ENCODE measurements at regions not wholly inside any gene's neighbourhood (a gene's known extent, or its start where the extent isn't known, plus 50 kb on each side); places are given as distances from the start of the nearest gene placed in this dataset.
"Not testable (repeated sequence)": the region's sequence is repeated elsewhere in the genome, so short reads cannot be mapped to it uniquely, and the experiment has no call there.

DNA sequence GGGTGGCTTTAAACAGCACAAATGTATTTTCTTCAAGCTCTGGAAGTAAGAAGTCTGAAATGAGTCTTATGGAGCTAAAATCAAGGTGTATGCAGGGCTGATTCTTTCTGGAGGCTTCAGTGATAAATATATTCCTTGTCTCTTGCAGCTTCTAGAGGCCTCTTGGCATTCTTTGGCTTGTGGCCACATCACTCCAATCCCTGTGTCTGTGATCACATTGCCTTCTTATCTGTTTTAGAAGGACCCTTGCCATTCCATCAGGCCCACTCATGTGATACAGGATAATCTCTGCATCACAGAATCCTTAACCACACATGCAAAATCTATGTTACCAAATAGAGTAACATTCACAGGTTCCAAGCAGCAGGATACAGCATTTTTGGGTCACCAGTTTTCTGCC, 917.8 kb upstream of the C9orf72 start:
- H3K4me1 ChIP-seq (ENCODE audit: control insufficient read depth, insufficient read depth, low read depth, low read length): no peaks in the 10 kb centered on the region
- no peak overlapping the region for H2BK12ac ChIP-seq (ENCODE audit: low read length in 2 of 2)
- no peak overlapping the region for H2BK15ac ChIP-seq (ENCODE audit: low read depth, poor library complexity, severe bottlenecking)

DNA sequence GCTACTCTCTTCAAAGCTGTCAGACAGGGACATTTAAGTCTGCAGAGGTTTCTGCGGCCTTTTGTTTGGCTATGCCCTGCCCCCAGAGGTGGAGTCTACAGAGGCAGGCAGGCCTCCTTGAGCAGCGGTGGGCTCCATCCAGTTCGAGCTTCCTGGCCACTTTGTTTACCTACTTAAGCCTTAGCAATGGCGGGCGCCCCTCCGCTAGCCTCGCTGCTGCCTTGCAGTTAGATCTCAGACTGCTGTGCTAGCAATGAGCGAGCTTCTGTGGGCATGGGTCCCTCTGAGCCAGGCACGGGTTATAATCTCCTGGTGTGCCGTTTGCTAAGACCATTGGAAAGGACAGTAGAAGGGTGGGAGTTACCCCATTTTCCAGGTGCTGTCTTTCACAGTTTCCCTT, 924.9 kb upstream of the C9orf72 start:
- not testable (repeated sequence) for H2BK12ac ChIP-seq (ENCODE audit: low read length in 2 of 2); H2AFZ ChIP-seq (ENCODE audit: low read depth, low read length); H3K9me3 ChIP-seq (ENCODE audit: control insufficient read depth, low read length); H3K18ac ChIP-seq (ENCODE audit: low read depth in 1 of 2, low read length in 2 of 2); H3K4ac ChIP-seq (ENCODE audit: low read depth in 1 of 2, low read length in 2 of 2); H3K27ac ChIP-seq (ENCODE audit: low read length, poor library complexity, severe bottlenecking); H3K36me3 ChIP-seq (ENCODE audit: control insufficient read depth in 1 of 2, insufficient read depth in 2 of 2, low read depth in 1 of 2, low read length in 2 of 2); H3K27me3 ChIP-seq (ENCODE audit: control insufficient read depth in 1 of 2, insufficient read depth in 1 of 2, low read length in 2 of 2); H3K9ac ChIP-seq (ENCODE audit: low read length); H3K23ac ChIP-seq (ENCODE audit: low read length in 2 of 2); DNase-seq; H4K8ac ChIP-seq (ENCODE audit: low read length); H2BK120ac ChIP-seq (ENCODE audit: low read depth, low read length); H3K4me3 ChIP-seq (ENCODE audit: insufficient read depth in 1 of 2, low read depth in 1 of 2, low read length in 2 of 2); H2BK5ac ChIP-seq (ENCODE audit: low read depth, low read length, poor library complexity, severe bottlenecking); H3K79me1 ChIP-seq (replicated peaks; ENCODE audit: low read length, poor library complexity, severe bottlenecking); H3K4me2 ChIP-seq (ENCODE audit: low read length, poor library complexity, severe bottlenecking); H4K91ac ChIP-seq (ENCODE audit: low read length); H2BK15ac ChIP-seq (ENCODE audit: low read depth, poor library complexity, severe bottlenecking); H3K14ac ChIP-seq (ENCODE audit: low read length in 2 of 2); H2AK5ac ChIP-seq (ENCODE audit: low read length, severe bottlenecking); H3K4me1 ChIP-seq (ENCODE audit: control insufficient read depth, insufficient read depth, low read depth, low read length)
- WGBS: 89% methylated on average over 10 of the region's 10 CpGs

More for the DNA sequence above, 917.8 kb upstream of the C9orf72 start:
- Histone ChIP-seq H3K36me3 (ENCODE audit: control insufficient read depth in 1 of 2, insufficient read depth in 2 of 2, low read depth in 1 of 2, low read length in 2 of 2) (no peaks in the 10 kb centered on the region), H3K27me3 (ENCODE audit: control insufficient read depth in 1 of 2, insufficient read depth in 1 of 2, low read length in 2 of 2) (no peaks in the 10 kb centered on the region), H3K27ac (ENCODE audit: low read length, poor library complexity, severe bottlenecking) (no peak overlapping the region), H3K18ac (ENCODE audit: low read depth in 1 of 2, low read length in 2 of 2) (no peak overlapping the region), H3K23ac (ENCODE audit: low read length in 2 of 2) (no peak overlapping the region), H3K4me3 (ENCODE audit: insufficient read depth in 1 of 2, low read depth in 1 of 2, low read length in 2 of 2) (no peak overlapping the region), H4K91ac (ENCODE audit: low read length) (no peak overlapping the region), H3K9me3 (ENCODE audit: control insufficient read depth, low read length) (no peaks in the 10 kb centered on the region), H3K79me1 (replicated peaks; ENCODE audit: low read length, poor library complexity, severe bottlenecking) (no peaks in the 10 kb centered on the region), H2BK5ac (ENCODE audit: low read depth, low read length, poor library complexity, severe bottlenecking) (no peak overlapping the region), H2AK5ac (ENCODE audit: low read length, severe bottlenecking) (no peak overlapping the region), H4K8ac (ENCODE audit: low read length) (no peak overlapping the region), H3K14ac (ENCODE audit: low read length in 2 of 2) (no peak overlapping the region), H3K9ac (ENCODE audit: low read length) (no peak overlapping the region), H3K4me2 (ENCODE audit: low read length, poor library complexity, severe bottlenecking) (no peak overlapping the region), H3K4ac (ENCODE audit: low read depth in 1 of 2, low read length in 2 of 2) (no peak overlapping the region), H2AFZ (ENCODE audit: low read depth, low read length) (no peak overlapping the region), H2BK120ac (ENCODE audit: low read depth, low read length) (no peak overlapping the region)
- DNase-seq: no peak

DNA sequence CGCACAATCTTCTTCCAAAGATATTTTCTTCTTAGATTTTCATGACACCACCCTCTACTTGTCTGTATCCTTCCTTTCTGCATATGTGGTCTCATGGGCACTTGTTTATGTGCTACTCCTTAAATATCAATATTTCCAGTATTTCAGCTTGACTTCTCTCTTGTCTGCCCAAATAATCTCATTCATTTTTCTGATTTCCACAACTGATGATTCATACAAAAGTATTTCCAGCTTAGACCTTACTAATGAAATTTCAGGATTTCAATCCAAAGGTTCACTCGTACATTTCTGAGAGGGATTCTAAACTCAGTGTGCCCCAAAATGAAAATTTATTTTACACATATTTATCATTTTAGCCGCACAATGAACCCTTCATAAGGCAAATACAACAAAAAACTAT, 928.9 kb upstream of the C9orf72 start:
- H2AFZ ChIP-seq (ENCODE audit: low read depth, low read length): no peak overlapping the region

DNA sequence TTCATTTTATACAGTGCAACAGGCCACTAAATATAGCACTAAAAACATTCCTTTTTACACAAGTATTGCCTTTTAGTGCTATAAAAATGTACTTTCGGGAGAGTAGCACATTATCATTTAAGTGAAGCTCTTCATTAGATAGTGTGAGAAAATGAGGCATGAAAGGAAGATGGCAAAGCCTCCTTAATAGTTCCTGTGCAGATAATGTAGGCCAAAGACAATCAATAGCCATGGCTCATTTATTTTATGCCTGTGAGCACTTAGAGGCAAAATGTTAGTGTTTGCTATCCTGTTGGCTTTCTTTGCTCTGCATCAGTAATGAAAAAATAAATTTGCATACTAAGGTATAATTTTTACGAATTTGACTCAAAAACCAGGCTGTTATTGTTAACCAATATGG, 929.5 kb upstream of the C9orf72 start:
- Histone ChIP-seq H2BK12ac (ENCODE audit: low read length in 2 of 2) (no peak overlapping the region), H4K8ac (ENCODE audit: low read length) (no peak overlapping the region)
- WGBS: 100% methylated on average over 1 of the region's 2 CpGs

More for the DNA sequence above, 928.9 kb upstream of the C9orf72 start:
- Histone ChIP-seq H3K27ac (ENCODE audit: low read length, poor library complexity, severe bottlenecking) (no peak overlapping the region), H4K8ac (ENCODE audit: low read length) (no peak overlapping the region), H3K9ac (ENCODE audit: low read length) (no peak overlapping the region), H2AK5ac (ENCODE audit: low read length, severe bottlenecking) (no peak overlapping the region), H3K4ac (ENCODE audit: low read depth in 1 of 2, low read length in 2 of 2) (no peak overlapping the region), H3K79me1 (replicated peaks; ENCODE audit: low read length, poor library complexity, severe bottlenecking) (no peaks in the 10 kb centered on the region), H3K9me3 (ENCODE audit: control insufficient read depth, low read length) (peaks cover 6% of the 10 kb centered on the region), H2BK15ac (ENCODE audit: low read depth, poor library complexity, severe bottlenecking) (no peak overlapping the region), H3K27me3 (ENCODE audit: control insufficient read depth in 1 of 2, insufficient read depth in 1 of 2, low read length in 2 of 2) (no peaks in the 10 kb centered on the region), H3K4me2 (ENCODE audit: low read length, poor library complexity, severe bottlenecking) (no peak overlapping the region), H3K23ac (ENCODE audit: low read length in 2 of 2) (no peak overlapping the region), H3K18ac (ENCODE audit: low read depth in 1 of 2, low read length in 2 of 2) (no peak overlapping the region), H2BK12ac (ENCODE audit: low read length in 2 of 2) (no peak overlapping the region), H3K4me3 (ENCODE audit: insufficient read depth in 1 of 2, low read depth in 1 of 2, low read length in 2 of 2) (no peak overlapping the region), H2BK5ac (ENCODE audit: low read depth, low read length, poor library complexity, severe bottlenecking) (no peak overlapping the region), H2BK120ac (ENCODE audit: low read depth, low read length) (no peak overlapping the region), H4K91ac (ENCODE audit: low read length) (no peak overlapping the region), H3K4me1 (ENCODE audit: control insufficient read depth, insufficient read depth, low read depth, low read length) (no peaks in the 10 kb centered on the region), H3K14ac (ENCODE audit: low read length in 2 of 2) (no peak overlapping the region), H3K36me3 (ENCODE audit: control insufficient read depth in 1 of 2, insufficient read depth in 2 of 2, low read depth in 1 of 2, low read length in 2 of 2) (no peaks in the 10 kb centered on the region)
- 80% methylated on average over 2 of the region's 3 CpGs for WGBS
- no peak for DNase-seq

More for the DNA sequence above, 929.5 kb upstream of the C9orf72 start:
- peaks cover 6% of the 10 kb centered on the region for H3K9me3 ChIP-seq (ENCODE audit: control insufficient read depth, low read length)
- H3K4me2 ChIP-seq (ENCODE audit: low read length, poor library complexity, severe bottlenecking): no peak overlapping the region
- no peak overlapping the region for H3K18ac ChIP-seq (ENCODE audit: low read depth in 1 of 2, low read length in 2 of 2)
- no peak overlapping the region for H3K23ac ChIP-seq (ENCODE audit: low read length in 2 of 2)
- DNase-seq: no peak
- no peak overlapping the region for H2AFZ ChIP-seq (ENCODE audit: low read depth, low read length)
- H2BK5ac ChIP-seq (ENCODE audit: low read depth, low read length, poor library complexity, severe bottlenecking): no peak overlapping the region
- H3K4me1 ChIP-seq (ENCODE audit: control insufficient read depth, insufficient read depth, low read depth, low read length): no peaks in the 10 kb centered on the region
- H3K36me3 ChIP-seq (ENCODE audit: control insufficient read depth in 1 of 2, insufficient read depth in 2 of 2, low read depth in 1 of 2, low read length in 2 of 2): no peaks in the 10 kb centered on the region
- H3K14ac ChIP-seq (ENCODE audit: low read length in 2 of 2): no peak overlapping the region
- H2AK5ac ChIP-seq (ENCODE audit: low read length, severe bottlenecking): no peak overlapping the region
- H4K91ac ChIP-seq (ENCODE audit: low read length): no peak overlapping the region
- no peak overlapping the region for H3K4me3 ChIP-seq (ENCODE audit: insufficient read depth in 1 of 2, low read depth in 1 of 2, low read length in 2 of 2)
- no peak overlapping the region for H2BK120ac ChIP-seq (ENCODE audit: low read depth, low read length)
- no peak overlapping the region for H3K9ac ChIP-seq (ENCODE audit: low read length)
- no peak overlapping the region for H3K27ac ChIP-seq (ENCODE audit: low read length, poor library complexity, severe bottlenecking)
- no peak overlapping the region for H3K4ac ChIP-seq (ENCODE audit: low read depth in 1 of 2, low read length in 2 of 2)
- H2BK15ac ChIP-seq (ENCODE audit: low read depth, poor library complexity, severe bottlenecking): no peak overlapping the region
- no peaks in the 10 kb centered on the region for H3K27me3 ChIP-seq (ENCODE audit: control insufficient read depth in 1 of 2, insufficient read depth in 1 of 2, low read length in 2 of 2)
- H3K79me1 ChIP-seq (replicated peaks; ENCODE audit: low read length, poor library complexity, severe bottlenecking): no peaks in the 10 kb centered on the region
